ENCODE measurements at regions not wholly inside any gene's neighbourhood (a gene's known extent, or its start where the extent isn't known, plus 50 kb on each side); places are given as distances from the start of the nearest gene placed in this dataset.
"Not testable (repeated sequence)": the region's sequence is repeated elsewhere in the genome, so short reads cannot be mapped to it uniquely, and the experiment has no call there.

DNA sequence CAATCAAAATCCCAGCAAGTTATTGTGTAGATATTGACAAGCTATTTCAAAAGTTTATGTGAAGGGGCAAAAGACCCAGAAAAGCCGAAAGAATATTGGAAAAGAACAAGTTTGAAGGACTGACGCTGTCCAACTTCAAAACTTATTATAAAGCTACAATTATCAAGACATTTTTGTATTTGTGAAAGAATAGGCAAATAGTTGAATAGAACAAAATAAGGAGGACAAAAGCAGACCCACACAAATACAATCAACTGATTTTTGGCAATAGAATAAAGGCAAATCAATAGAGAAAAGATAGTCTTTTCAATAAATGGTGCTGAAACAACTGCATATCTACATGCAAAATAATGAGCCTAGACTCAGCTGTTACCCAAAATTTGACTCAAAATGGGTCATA lies 807.7 kb upstream of the CDH6 start:
- DNase-seq = no peak

DNA sequence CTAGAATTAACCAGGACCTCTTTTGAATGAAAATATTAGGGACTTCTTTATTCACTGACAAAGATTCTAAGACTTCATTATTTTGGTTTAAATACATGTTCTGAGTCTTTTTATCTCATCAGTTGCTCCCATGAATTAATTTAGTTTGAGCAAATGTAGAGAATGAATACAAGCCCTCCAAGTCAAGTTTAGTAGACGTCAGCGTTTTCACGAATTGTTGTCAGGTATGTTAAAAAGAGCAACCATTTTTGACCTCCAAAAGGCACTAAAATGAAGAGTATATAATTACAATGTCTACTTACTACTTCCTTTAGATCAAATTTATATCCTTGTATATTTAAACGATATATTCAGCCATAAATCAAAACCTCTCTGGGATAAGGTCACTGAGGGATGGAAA lies 809.3 kb upstream of the CDH6 start:
- no peak for DNase-seq

DNA sequence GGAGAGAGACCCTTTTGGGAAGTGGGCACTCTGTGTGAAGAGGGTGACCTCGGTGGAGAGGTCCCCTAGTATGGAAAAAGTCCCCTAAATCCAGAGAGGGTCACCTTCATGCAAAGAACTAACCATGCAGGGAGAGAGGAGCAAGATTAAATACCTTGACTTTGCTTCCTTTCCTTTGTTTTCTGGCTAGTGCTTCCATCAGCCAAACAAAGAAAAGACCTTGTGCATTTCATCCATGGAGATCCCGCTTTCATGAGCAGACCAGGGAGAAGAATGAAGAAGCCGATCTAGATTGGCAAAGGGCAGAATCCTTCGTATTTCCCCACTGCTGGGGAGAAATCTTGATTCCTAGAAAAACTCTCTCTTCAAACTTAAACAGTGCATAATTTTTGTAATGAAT lies 813.3 kb upstream of the CDH6 start:
- DNase-seq = no peak

DNA sequence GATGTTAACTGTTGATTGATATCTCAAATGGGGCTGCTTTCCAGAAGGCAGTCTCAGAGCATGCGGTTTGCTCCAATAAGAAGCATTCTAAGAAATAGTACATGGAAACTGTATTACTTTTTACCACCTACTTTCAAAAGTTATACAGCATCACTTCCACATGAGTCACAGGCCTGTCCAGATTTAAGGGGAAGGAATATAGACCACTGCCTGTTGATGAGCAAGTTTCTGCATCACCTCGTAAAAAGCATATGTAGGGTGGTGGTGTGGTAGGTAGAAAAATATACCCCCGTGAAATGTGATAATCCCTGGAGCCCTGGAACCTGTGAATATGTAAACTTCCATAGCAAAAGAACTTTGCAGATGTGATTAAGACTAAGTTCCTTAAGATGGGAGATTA lies 816.6 kb upstream of the CDH6 start:
- no peak for DNase-seq

DNA sequence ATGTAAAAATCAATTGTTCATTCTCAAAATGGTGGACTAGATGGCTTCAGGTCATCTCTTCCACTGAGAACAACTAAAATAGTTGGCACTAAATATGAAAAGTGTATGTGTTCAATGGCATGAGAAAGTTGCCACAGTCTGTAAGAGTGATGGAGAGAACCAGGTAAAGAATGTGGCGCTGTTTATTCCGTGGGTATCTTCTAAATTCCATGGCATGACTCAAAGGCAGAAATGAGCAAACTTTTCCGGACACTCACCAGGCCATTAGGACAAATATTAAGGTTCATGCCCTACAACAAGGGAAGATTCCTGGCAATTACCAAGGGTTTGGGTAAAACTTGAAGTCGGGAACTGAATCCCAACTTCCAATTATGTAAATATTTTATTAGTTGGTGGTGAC lies 825.4 kb upstream of the CDH6 start:
- DNase-seq = no peak

DNA sequence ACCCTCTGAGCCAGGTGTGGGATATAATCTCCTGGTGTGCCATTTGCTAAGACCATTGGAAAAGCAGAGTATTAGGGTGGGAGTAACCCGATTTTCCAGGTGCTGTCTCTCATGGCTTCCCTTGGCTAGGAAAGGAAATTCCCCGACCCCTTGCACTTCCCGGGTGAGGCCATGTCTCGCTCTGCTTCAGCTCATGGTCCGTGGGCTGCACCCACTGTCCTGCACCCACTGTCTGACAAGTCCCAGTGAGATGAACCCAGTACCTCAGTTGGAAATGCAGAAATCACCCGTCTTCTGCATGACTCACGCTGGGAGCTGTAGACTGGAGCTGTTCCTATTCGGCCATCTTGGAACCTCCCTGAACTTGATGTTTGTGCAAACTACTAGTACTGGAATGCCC lies 828.5 kb upstream of the CDH6 start:
- DNase-seq = not testable (repeated sequence)

DNA sequence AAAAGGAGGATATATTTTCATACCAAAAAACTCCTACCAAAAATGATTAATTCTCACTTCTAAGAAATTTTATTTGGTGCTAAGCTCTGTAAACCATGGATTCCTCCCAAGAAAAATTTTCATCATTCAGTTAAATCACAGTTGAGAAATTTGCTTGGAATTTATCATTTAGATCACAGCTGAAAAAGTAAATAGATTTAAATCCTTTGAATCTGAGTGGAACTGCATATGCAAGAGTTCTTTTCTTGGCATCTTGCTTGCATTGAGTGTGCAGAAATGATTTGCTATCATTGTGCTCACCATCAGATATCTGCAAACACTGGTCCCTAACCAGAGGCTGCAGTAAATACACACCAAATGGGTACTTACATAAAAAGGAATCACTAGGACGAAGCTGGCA lies 836.1 kb upstream of the CDH6 start:
- DNase-seq = no peak

DNA sequence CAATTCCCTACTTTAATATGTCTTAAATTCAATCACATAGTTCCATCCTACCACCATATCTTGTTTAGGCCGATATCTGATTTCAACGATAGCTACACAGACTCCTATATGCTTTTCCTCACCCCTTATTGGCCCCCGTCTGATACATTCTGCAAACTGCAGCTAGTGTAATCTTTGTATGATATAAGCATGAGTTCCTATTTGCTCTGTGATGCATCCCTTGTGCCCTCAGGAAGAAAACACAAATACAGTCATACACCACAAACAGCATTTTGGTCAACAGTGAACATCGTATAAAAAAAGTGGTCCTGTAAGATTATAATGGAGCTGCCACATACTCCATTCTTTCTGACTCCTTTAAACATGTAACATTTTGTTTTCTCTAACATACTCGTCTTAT lies 837.8 kb upstream of the CDH6 start:
- no peak for DNase-seq

DNA sequence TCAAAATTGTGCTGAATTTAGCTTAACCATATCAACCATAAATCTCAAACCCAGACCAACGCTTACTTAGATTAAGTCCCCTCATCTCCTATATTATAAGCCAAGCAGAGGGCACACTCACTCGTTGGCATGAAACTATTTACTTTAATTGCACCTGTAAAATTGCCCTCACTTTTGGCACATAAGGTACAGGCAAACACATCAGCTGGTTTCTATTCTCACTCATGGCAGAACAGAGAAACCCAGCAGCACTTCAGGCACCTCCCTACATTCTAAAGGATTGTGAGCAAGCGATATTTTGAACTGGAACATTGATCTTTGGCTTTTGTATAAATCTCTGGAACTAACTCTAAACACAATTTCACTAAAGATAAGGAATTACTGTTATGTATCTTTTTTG lies 845.6 kb upstream of the CDH6 start:
- no peak for DNase-seq

DNA sequence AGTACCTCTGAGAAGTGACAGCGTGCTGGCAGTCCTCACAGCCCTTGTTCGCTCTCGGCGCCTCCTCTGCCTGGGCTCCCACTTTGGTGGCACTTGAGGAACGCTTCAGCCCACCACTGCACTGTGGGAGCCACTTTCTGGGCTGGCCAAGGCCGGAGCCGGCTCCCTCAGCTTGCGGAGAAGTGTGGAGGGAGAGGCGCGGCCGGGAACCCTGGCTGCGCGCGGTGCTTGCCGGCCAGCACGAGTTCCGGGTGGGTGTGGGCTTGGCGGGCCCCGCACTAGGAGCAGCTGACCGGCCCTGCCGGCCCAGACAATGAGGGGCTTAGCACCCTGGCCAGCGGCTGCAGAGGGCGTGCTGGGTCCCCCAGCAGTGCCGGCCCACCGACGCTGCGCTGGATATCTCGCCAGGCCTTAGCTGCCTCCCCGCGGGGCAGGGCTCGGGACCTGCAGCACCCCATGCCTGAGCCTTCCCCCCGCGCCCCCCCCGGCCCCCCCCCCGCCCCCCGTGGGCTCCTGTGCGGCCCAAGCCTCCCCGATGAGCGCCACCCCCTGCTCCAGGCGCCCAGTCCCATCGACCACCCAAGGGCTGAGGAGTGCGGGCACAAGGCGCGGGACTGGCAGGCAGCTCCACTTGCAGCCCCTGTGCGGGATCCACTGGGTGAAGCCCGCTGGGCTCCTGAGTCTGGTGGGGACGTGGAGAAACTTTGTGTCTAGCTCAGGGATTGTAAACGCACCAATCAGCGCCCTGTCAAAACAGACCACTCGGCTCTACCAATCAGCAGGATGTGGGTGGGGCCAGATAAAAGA lies 847.7 kb upstream of the CDH6 start:
- DNase-seq = not testable (repeated sequence)

DNA sequence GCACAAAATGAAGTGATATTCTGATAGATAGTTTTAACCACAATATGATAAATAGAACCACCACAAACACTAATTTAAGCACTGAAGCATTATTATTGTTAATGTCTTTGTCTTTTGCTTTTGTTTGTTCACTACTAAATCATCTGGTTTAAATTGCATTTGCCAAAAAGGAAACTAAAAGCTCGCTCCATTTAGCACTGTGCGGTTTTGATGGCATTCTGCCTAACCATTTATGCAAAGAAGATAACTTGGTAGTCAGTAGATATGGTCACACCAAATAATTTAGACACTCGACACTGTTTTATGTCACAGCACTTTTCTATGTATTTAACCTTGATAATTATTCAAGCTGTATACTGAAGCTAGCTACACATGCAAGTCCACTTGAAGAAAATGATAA lies 849.8 kb upstream of the CDH6 start:
- DNase-seq = no peak

DNA sequence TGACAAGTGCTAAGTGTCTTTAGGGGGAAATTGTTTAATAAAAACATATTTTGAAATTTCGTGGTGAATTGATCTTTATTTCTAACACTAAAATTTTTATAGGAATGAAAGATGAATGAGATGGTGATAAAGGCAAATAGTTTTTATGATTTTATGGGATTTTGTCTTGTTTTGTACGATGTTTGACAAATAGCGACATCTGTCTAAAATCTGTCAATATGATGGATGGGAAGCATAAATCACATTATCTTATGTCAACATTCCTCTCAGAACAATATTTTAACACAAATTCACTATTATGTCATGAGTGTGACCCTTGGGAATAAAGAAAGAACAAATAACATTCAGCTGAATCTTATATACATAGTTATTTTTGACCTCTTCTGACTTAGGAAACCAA lies 852.0 kb upstream of the CDH6 start:
- no peak for DNase-seq

DNA sequence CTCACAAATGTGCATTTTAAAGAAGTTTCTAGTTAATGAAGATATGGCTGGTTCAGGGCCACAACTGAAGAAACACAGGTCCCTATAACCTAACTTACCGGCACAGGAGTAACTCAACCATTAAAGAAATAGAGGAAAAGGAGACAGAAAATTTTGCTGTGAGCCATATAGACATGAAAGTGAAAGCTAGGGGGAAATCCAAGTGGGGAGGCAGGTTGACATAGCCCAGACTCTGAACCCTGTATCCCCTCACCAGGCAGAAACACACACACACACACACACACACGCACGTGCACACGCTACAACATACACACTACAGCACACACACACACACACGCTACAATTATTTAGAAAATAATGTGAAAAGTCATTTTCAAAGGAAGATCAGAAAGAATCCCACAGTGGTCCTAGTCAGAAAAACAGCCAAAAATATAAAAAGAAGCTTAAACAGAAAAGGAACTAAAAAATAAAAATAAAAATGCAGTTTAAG lies 856.4 kb upstream of the CDH6 start:
- DNase-seq = no peak

DNA sequence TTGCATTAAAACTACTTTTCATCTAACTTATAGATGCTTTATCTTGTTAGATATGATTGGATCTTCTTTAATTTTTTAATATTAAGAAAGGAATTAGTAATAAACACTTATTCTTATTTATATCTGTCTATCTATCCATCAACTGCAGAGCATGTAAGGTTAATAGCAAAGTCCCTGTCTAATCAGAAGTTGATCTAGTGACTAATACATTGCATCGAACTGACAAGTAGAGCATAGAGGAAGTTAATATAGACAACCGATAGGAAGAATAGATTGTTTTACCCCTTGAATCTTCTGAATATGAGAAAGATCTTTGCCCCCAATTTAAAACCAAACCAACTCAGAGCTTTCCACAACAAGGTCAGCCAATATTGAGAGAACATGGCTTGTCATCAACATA lies 862.0 kb upstream of the CDH6 start:
- no peak for DNase-seq

DNA sequence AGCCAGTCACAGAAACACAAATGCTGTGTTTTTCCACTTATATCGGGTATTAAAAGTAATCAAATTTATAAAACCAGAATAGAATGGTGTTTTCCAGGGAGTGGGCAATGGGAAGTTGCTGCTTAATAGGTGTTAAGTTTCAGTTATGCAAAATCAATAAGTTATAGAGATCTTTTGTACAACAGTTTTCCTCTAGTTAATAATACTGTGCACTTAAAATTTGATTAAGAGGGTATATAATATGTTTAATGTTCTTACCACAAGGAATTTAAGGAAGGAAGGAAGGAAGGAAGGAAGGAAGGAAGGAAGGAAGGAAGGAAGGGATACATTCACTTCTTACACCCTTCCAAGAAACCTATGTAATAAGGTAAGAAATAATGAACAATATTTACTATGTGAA lies 867.7 kb upstream of the CDH6 start:
- no peak for DNase-seq

DNA sequence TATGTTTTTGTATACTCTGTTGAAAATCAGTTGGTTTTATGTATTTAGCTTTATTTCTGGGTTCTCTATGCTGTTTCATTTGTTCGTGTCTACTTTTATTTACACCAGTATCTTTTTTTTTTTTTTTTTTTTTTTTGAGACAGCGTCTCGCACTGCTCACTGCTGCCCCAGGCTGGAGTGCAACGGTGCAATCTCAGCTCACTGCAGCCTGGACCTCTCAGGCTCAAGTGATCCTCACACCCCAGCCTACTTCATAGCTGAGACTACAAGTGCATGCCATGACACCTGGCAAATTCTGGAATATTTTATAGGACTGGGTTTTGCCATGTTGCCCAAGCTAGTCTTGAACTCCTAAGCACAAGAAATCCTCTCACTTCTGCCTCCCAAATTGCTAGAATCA lies 869.4 kb upstream of the CDH6 start:
- DNase-seq = no peak

DNA sequence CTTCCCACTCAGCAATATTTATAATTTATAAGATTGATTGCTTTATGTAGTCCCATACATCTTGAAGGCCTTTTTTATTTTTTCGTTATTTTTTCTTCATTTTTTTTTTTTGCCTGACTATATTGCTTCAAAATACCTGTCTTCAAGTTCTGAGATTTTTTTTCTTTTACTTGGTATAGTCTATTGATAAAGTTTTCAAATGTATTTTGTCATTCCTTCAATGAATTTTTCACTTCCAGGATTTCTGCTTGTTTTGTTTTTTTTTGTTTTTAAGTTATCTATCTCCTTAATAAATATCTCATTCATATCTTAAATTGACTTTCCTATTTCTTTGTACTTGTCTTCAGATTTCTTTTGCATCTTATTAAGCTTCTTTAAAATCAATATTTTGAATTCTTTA lies 905.6 kb upstream of the CDH6 start:
- no peak for DNase-seq

DNA sequence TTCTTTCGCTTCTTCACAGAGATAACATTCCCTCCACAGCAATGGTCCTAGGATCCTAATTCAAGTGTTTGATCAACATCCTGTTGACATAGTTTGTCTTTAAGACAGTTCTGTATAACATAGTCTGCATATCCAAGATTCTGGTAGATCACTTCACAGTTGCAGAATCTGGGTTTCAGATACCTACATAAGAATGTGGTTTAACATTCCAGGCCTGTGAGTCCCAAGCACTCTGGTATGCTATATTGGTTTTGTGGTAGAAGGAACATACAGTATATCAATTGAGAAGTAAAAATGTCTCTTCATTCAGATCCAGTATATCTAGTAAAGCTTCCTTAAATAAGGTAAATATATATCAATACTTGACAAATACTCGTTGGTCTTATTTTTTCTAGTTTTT lies 914.2 kb upstream of the CDH6 start:
- DNase-seq = no peak

DNA sequence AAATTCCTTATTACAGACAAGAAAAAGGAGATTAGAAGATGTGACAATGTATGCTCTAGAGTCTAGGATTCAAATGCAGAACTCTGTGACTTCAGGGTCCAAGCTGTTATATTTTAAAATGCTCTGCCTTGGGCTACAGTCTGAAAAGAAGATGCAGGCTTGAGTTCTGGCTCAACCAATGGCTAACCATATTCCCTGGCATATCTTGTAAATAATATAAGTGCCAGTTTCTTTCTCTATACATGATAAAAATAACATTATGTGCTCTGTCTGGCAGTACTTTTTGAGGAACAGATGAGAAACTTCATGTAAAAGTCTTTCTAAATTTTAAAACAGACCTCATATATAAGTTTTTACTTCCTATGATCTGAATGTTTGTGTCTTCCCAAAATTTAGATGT lies 926.5 kb upstream of the CDH6 start:
- DNase-seq = no peak

DNA sequence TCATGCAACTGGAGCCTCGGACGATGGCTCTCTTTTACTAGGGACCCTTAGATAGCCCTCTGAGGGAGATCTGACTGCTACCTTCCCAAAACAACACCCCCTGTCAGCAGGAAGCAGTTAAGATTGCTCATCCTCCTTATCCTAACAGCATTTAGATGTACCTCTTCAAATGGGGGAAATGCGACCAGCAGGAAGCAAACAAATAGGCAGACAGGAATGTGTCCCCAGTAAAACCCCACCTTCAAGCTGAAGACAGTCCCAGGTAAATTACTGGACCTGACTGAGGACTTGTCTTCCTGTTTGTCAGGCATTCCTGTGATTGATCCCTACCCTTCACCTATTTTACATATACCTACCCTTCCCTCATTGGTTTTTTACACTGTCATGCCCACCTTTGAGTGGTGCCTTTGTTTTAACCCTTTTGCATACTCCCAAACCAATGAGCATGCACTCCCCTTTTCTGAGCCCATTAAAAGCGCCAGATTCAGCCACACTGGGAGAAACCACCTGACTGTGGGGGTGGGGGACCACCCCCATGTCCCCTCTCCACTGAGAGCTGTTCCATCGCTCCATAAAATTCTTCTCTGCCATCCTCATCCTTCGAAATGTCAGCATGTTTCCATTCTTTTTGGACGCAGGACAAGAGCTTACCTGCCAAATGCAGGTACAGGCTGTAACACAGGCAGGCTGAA lies 954.0 kb upstream of the CDH6 start:
- DNase-seq = no peak

DNA sequence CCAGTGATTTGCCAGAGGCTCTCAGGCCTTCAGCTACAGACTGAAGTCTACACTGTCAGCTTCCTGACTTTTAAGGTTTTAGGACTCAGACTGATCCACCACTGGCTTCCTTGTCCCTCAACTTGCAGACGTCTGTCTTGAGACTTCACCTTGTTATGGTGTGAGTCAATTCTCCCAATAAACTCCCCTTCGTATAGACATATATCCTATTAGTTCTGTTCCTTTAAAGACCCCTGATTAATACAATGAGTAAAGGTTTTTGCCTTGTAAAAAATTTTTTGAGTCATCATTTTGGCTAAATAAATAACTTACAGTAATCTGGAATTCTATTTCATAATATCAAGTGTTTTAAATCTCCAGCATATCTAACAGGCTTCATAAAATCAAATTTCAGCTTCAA lies 956.3 kb upstream of the CDH6 start:
- no peak for DNase-seq

DNA sequence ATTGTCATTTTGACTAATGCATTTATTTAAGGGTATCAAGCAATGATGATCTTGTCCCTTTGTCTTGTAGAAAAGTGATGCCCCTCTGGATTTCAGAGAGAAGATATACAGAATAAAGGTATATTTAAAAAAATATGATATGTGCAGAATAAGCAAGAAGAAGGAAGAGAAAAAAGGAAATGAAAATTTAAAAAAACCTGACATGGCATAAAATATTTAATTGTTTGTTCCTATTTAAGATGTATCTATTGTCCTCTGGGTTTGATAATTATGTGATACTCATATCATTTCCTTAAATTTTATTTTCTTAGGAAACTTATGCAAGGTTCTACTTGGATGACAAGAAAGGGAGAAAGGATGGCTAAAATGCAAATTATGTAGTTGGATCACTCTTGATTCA lies 983.7 kb upstream of the CDH6 start:
- no peak for DNase-seq

DNA sequence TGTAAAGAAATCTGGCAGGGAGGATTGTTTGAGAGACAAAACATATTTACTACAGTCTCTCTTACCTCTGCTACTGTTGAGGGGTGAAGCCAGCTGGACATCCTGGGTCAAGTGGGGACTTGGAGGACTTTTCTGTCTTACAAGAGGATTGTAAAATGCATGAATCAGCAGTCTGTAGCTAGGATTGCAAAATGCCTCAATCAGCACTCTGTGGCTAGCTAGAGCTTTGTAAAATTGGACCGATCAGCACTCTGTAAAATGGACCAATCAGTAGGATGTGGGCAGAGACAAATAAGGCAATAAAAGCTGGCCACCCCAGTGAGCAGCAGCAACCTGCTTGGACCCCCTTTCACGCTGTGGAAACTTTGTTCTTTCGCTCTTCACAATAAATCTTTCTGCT lies 995.8 kb upstream of the CDH6 start:
- DNase-seq = no peak
